ENCODE measurements at regions not wholly inside any gene's neighbourhood (a gene's known extent, or its start where the extent isn't known, plus 50 kb on each side); places are given as distances from the start of the nearest gene placed in this dataset.

GRCh38 chr21:20451046-20451445 is 547.2 kb upstream of the NCAM2 start:
- TF ChIP-seq CTCF (IDR thresholded peaks at IDR 0.05) (no peak), TCF7L2 (IDR thresholded peaks at IDR 0.05; ENCODE audit: low read depth, low read length) (no peak), SIN3A (IDR thresholded peaks at IDR 0.05; ENCODE audit: borderline replicate concordance, insufficient read depth, low read depth, low read length) (no peak), POLR2AphosphoS5 (IDR thresholded peaks at IDR 0.05; ENCODE audit: low read depth, low read length) (no peak), REST (IDR thresholded peaks at IDR 0.05; ENCODE audit: insufficient read depth in 1 of 2, low read depth in 2 of 2, low read length in 1 of 2) (no peak)
